ENCODE measurements at regions not wholly inside any gene's neighbourhood (a gene's known extent, or its start where the extent isn't known, plus 50 kb on each side); places are given as distances from the start of the nearest gene placed in this dataset.

- no peak for TF ChIP-seq CTCF (IDR thresholded peaks at IDR 0.05)
- no peak for TF ChIP-seq EZH2 (IDR thresholded peaks at IDR 0.05; ENCODE audit: borderline replicate concordance, insufficient read depth, low read depth, low read length, poor library complexity, severe bottlenecking)
Measured at GRCh38 chr4:41413670-41414411, 124.1 kb upstream of the LIMCH1 start.

Data from B cell (primary cell).